ENCODE measurements at regions not wholly inside any gene's neighbourhood (a gene's known extent, or its start where the extent isn't known, plus 50 kb on each side); places are given as distances from the start of the nearest gene placed in this dataset.

GRCh38 chr10:107557916-107558315, 393.4 kb upstream of the SORCS1 start:
- no peaks in the 10 kb centered on the region for H4K20me1 ChIP-seq (ENCODE audit: insufficient read depth, poor library complexity, severe bottlenecking)
- no peak for TF ChIP-seq EZH2 (IDR thresholded peaks at IDR 0.05; ENCODE audit: borderline replicate concordance)
- no peak for TF ChIP-seq EZH2phosphoT487 (IDR thresholded peaks at IDR 0.05; ENCODE audit: low read depth, severe bottlenecking, unreplicated experiment)
- H3K79me2 ChIP-seq, result no peaks in the 10 kb centered on the region
- DNase-seq (ENCODE audit: low spot score), result no peak
- H3K9me2 ChIP-seq (replicated peaks; ENCODE audit: insufficient read depth), result no peaks in the 10 kb centered on the region
- no peak overlapping the region for H3K27ac ChIP-seq
- no peaks in the 10 kb centered on the region for H3K27me3 ChIP-seq
- no peak overlapping the region for H3K4me2 ChIP-seq
- H2AFZ ChIP-seq, result no peak overlapping the region
- H3K36me3 ChIP-seq (replicated peaks; ENCODE audit: insufficient read depth, low read depth), result no peaks in the 10 kb centered on the region
- H3K9me3 ChIP-seq (ENCODE audit: low read depth), result no peaks in the 10 kb centered on the region
- H3K4me3 ChIP-seq, result no peak overlapping the region
- H3K4me1 ChIP-seq (ENCODE audit: insufficient read depth), result no peaks in the 10 kb centered on the region
- WGBS (ENCODE audit: low lambda C conversion rate, missing lambda C conversion rate), result 84% methylated on average over 4 of the region's 4 CpGs

- H3K4me2 ChIP-seq, result no peak overlapping the region
- no peaks in the 10 kb centered on the region for H3K4me1 ChIP-seq (ENCODE audit: insufficient read depth)
- 79% methylated on average over 1 of the region's 1 CpG for WGBS (ENCODE audit: low lambda C conversion rate, missing lambda C conversion rate)
- H4K20me1 ChIP-seq (ENCODE audit: insufficient read depth, poor library complexity, severe bottlenecking), result no peaks in the 10 kb centered on the region
- no peaks in the 10 kb centered on the region for H3K27me3 ChIP-seq
- no peak for TF ChIP-seq EZH2 (IDR thresholded peaks at IDR 0.05; ENCODE audit: borderline replicate concordance)
- no peaks in the 10 kb centered on the region for H3K9me2 ChIP-seq (replicated peaks; ENCODE audit: insufficient read depth)
- H2AFZ ChIP-seq, result no peak overlapping the region
- H3K27ac ChIP-seq, result no peak overlapping the region
- H3K36me3 ChIP-seq (replicated peaks; ENCODE audit: insufficient read depth, low read depth), result no peaks in the 10 kb centered on the region
- DNase-seq (ENCODE audit: low spot score), result no peak
- H3K4me3 ChIP-seq, result no peak overlapping the region
- H3K9me3 ChIP-seq (ENCODE audit: low read depth), result no peaks in the 10 kb centered on the region
- H3K79me2 ChIP-seq, result no peaks in the 10 kb centered on the region
Measured at GRCh38 chr10:107554333-107554732, 389.8 kb upstream of the SORCS1 start.

DNA sequence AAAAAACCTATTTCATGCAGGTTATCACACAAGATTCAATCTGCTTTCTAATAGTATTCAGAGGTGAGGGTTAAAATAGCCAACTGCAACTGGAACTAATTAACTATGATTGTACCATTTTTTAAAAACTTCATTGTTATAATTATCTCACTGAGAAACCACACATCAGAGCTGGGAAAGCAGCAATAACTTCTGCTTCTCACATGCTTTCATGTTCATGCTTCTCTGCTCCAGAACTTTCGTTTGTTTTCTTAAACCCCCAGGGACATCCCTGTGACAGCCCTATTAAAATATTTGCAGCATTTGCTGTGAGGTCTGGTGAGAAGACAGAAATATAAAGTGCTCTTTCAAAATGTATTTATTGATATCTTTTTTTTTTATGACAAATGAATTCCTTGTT, 389.0 kb upstream of the SORCS1 start:
- no peak for DNase-seq (ENCODE audit: low spot score)
- H3K4me3 ChIP-seq, result no peak overlapping the region
- no peaks in the 10 kb centered on the region for H3K9me2 ChIP-seq (replicated peaks; ENCODE audit: insufficient read depth)
- H3K9me3 ChIP-seq (ENCODE audit: low read depth), result no peaks in the 10 kb centered on the region
- no peak overlapping the region for H3K4me2 ChIP-seq
- H3K27me3 ChIP-seq, result no peaks in the 10 kb centered on the region
- no peak overlapping the region for H2AFZ ChIP-seq
- no peaks in the 10 kb centered on the region for H3K79me2 ChIP-seq
- no peak for TF ChIP-seq EZH2phosphoT487 (IDR thresholded peaks at IDR 0.05; ENCODE audit: low read depth, severe bottlenecking, unreplicated experiment)
- TF ChIP-seq EZH2 (IDR thresholded peaks at IDR 0.05; ENCODE audit: borderline replicate concordance), result no peak
- TF ChIP-seq CTCF (IDR thresholded peaks at IDR 0.05; ENCODE audit: poor library complexity), result no peak
- H3K4me1 ChIP-seq (ENCODE audit: insufficient read depth), result no peaks in the 10 kb centered on the region
- no peak overlapping the region for H3K27ac ChIP-seq
- H3K36me3 ChIP-seq (replicated peaks; ENCODE audit: insufficient read depth, low read depth), result no peaks in the 10 kb centered on the region
- no peaks in the 10 kb centered on the region for H4K20me1 ChIP-seq (ENCODE audit: insufficient read depth, poor library complexity, severe bottlenecking)
- WGBS (ENCODE audit: low lambda C conversion rate, missing lambda C conversion rate), result 39% methylated on average over 1 of the region's 1 CpG

GRCh38 chr10:107552963-107553362, 388.5 kb upstream of the SORCS1 start:
- no peak overlapping the region for H3K27ac ChIP-seq
- 73% methylated on average over 2 of the region's 2 CpGs for WGBS (ENCODE audit: low lambda C conversion rate, missing lambda C conversion rate)
- no peak overlapping the region for H2AFZ ChIP-seq
- no peak overlapping the region for H3K4me2 ChIP-seq
- H3K27me3 ChIP-seq, result no peaks in the 10 kb centered on the region
- H3K79me2 ChIP-seq, result no peaks in the 10 kb centered on the region
- H3K9me3 ChIP-seq (ENCODE audit: low read depth), result no peaks in the 10 kb centered on the region
- H4K20me1 ChIP-seq (ENCODE audit: insufficient read depth, poor library complexity, severe bottlenecking), result no peaks in the 10 kb centered on the region
- H3K4me1 ChIP-seq (ENCODE audit: insufficient read depth), result no peaks in the 10 kb centered on the region
- no peak for DNase-seq (ENCODE audit: low spot score)
- no peak for TF ChIP-seq CTCF (IDR thresholded peaks at IDR 0.05; ENCODE audit: poor library complexity)
- TF ChIP-seq EZH2 (IDR thresholded peaks at IDR 0.05; ENCODE audit: borderline replicate concordance), result no peak
- TF ChIP-seq EZH2phosphoT487 (IDR thresholded peaks at IDR 0.05; ENCODE audit: low read depth, severe bottlenecking, unreplicated experiment), result no peak
- H3K4me3 ChIP-seq, result no peak overlapping the region
- H3K36me3 ChIP-seq (replicated peaks; ENCODE audit: insufficient read depth, low read depth), result no peaks in the 10 kb centered on the region
- H3K9me2 ChIP-seq (replicated peaks; ENCODE audit: insufficient read depth), result no peaks in the 10 kb centered on the region
